ENCODE measurements at regions not wholly inside any gene's neighbourhood (a gene's known extent, or its start where the extent isn't known, plus 50 kb on each side); places are given as distances from the start of the nearest gene placed in this dataset.

DNA sequence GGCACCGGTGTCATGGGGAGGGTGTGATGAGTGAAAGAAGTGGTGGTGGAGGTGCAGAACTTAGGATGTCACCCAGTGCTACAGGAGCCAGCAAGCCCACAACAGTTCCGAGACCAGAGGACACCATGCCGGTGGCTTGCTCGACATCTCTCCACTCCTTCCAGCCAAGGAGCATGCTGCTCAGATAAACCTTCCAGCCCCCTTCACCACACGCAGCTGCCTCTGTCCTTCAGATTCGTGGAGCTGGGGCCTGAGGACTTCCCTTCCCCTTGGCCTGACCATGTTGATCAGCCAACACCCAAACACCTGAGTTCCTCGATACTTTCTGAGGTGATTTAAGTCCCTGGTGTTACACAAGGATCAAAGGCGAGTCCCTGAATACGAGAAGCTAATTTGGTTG is 188.8 kb upstream of the FOXF1 start:
- Mint-ChIP-seq H3K4me3 (no peak overlapping the region), H3K4me1 (no peaks in the 10 kb centered on the region), H3K36me3 (no peaks in the 10 kb centered on the region), H3K27ac (no peak overlapping the region), H3K27me3 (ENCODE audit: low read depth in 3 of 3) (peaks cover 13 to 20% (median 18%) of the 10 kb centered on the region in 3 donors), H3K9me3 (peaks cover 0 to 4% (median 0%) of the 10 kb centered on the region in 7 donors)
- no peaks in the 10 kb centered on the region for H4K20me1 ChIP-seq (ENCODE audit: insufficient read depth, low read length)
- DNase-seq, result no peak
- TF ChIP-seq, protein P1, sequence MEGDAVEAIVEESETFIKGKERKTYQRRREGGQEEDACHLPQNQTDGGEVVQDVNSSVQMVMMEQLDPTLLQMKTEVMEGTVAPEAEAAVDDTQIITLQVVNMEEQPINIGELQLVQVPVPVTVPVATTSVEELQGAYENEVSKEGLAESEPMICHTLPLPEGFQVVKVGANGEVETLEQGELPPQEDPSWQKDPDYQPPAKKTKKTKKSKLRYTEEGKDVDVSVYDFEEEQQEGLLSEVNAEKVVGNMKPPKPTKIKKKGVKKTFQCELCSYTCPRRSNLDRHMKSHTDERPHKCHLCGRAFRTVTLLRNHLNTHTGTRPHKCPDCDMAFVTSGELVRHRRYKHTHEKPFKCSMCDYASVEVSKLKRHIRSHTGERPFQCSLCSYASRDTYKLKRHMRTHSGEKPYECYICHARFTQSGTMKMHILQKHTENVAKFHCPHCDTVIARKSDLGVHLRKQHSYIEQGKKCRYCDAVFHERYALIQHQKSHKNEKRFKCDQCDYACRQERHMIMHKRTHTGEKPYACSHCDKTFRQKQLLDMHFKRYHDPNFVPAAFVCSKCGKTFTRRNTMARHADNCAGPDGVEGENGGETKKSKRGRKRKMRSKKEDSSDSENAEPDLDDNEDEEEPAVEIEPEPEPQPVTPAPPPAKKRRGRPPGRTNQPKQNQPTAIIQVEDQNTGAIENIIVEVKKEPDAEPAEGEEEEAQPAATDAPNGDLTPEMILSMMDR (IDR thresholded peaks at IDR 0.05), result no peak
- peaks cover 0 to 3% of the 10 kb centered on the region in 2 donors for H3K9me3 ChIP-seq (replicated peaks in 1 of 2; ENCODE audit: control insufficient read depth in 1 of 2, insufficient read depth in 1 of 2, low read length in 2 of 2)
- H3K9ac ChIP-seq (ENCODE audit: insufficient read depth, low read length, poor library complexity, severe bottlenecking), result no peak overlapping the region
- H3K4me1 ChIP-seq (ENCODE audit: control insufficient read depth in 1 of 2, insufficient read depth in 2 of 2, low read length in 2 of 2), result no peaks in the 10 kb centered on the region
- WGBS (ENCODE audit: insufficient coverage), result 65% methylated on average over 6 of the region's 9 CpGs
- H3K27me3 ChIP-seq (ENCODE audit: control insufficient read depth in 2 of 2, insufficient read depth in 2 of 2, low read length in 2 of 2), result peaks cover 0 to 2% of the 10 kb centered on the region in 2 donors
- no peak overlapping the region for H2AFZ ChIP-seq (ENCODE audit: insufficient read depth, low read depth, low read length, poor library complexity, severe bottlenecking)
- H3K4me2 ChIP-seq (replicated peaks; ENCODE audit: extremely low read depth, low read length, poor library complexity, severe bottlenecking), result no peak overlapping the region
- no peak overlapping the region for H3K27ac ChIP-seq (ENCODE audit: low read depth in 1 of 2, low read length in 2 of 2)
- H3K79me2 ChIP-seq (ENCODE audit: insufficient read depth, low read length), result no peaks in the 10 kb centered on the region
- intact Hi-C loops (cut with micrococcal nuclease), result no loop called here
- no peak overlapping the region for H3K4me3 ChIP-seq (replicated peaks in 1 of 3; ENCODE audit: low read depth in 2 of 3, low read length in 3 of 3)
- no peaks in the 10 kb centered on the region for H3K36me3 ChIP-seq (replicated peaks in 1 of 2; ENCODE audit: control insufficient read depth in 1 of 2, insufficient read depth in 2 of 2, low read length in 2 of 2)

DNA sequence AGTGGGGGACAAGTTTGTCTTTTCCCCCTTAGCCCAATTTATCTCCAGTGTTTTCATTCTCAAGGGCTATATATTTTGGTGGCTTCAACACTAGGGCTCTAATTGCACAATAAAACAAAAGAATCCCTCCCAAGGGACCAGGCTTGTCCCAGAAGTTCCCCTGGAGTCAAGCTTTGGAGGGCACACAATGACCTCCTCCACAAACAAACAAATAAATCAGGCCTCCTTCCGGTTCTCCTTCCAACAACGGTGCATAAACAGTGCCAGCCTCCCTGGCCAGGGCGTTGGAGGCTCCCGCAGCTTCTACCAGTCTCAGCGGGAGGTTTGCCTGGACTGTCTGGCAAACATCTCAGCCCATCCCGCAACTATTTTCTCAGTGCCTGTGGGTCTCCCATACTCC is 188.0 kb upstream of the FOXF1 start:
- TF ChIP-seq, protein P1 (IDR thresholded peaks at IDR 0.05), result no peak
- DNase-seq, result no peak
- H3K4me1 ChIP-seq (ENCODE audit: control insufficient read depth in 1 of 2, insufficient read depth in 2 of 2, low read length in 2 of 2), result no peaks in the 10 kb centered on the region
- H3K4me3 Mint-ChIP-seq, result no peak overlapping the region
- H3K36me3 ChIP-seq (replicated peaks in 1 of 2; ENCODE audit: control insufficient read depth in 1 of 2, insufficient read depth in 2 of 2, low read length in 2 of 2), result no peaks in the 10 kb centered on the region
- peaks cover 13 to 19% (median 17%) of the 10 kb centered on the region in 3 donors for H3K27me3 Mint-ChIP-seq (ENCODE audit: low read depth in 3 of 3)
- H3K9me3 ChIP-seq (replicated peaks in 1 of 2; ENCODE audit: control insufficient read depth in 1 of 2, insufficient read depth in 1 of 2, low read length in 2 of 2), result peaks cover 0 to 3% of the 10 kb centered on the region in 2 donors
- H3K4me1 Mint-ChIP-seq, result no peaks in the 10 kb centered on the region
- peaks cover 0 to 4% (median 0%) of the 10 kb centered on the region in 7 donors for H3K9me3 Mint-ChIP-seq
- peak overlapping the region in 1 of 7 donors; percentile 12 for H3K27ac Mint-ChIP-seq
- H3K4me3 ChIP-seq (replicated peaks in 1 of 3; ENCODE audit: low read depth in 2 of 3, low read length in 3 of 3), result no peak overlapping the region
- H3K36me3 Mint-ChIP-seq, result no peaks in the 10 kb centered on the region
- intact Hi-C loops (cut with micrococcal nuclease), result no loop called here
- H3K27me3 ChIP-seq (ENCODE audit: control insufficient read depth in 2 of 2, insufficient read depth in 2 of 2, low read length in 2 of 2), result peaks cover 0 to 2% of the 10 kb centered on the region in 2 donors
- H3K9ac ChIP-seq (ENCODE audit: insufficient read depth, low read length, poor library complexity, severe bottlenecking), result no peak overlapping the region
- H3K4me2 ChIP-seq (replicated peaks; ENCODE audit: extremely low read depth, low read length, poor library complexity, severe bottlenecking), result no peak overlapping the region
- 18% methylated on average over 5 of the region's 6 CpGs for WGBS (ENCODE audit: insufficient coverage)
- no peak overlapping the region for H3K27ac ChIP-seq (ENCODE audit: low read depth in 1 of 2, low read length in 2 of 2)
- no peak overlapping the region for H2AFZ ChIP-seq (ENCODE audit: insufficient read depth, low read depth, low read length, poor library complexity, severe bottlenecking)
- no peaks in the 10 kb centered on the region for H4K20me1 ChIP-seq (ENCODE audit: insufficient read depth, low read length)
- no peaks in the 10 kb centered on the region for H3K79me2 ChIP-seq (ENCODE audit: insufficient read depth, low read length)
